GM12878 (cell line): ENCODE measurements at regions not wholly inside any gene's neighbourhood (a gene's known extent, or its start where the extent isn't known, plus 50 kb on each side); places are given as distances from the start of the nearest gene placed in this dataset.

ENCODE experiments used
- ATAC-seq: fragments of 200-7000 bp; cut with Tn5 transposase; 3 replicates; pipeline ENCODE4 v1.9.1; 2020; ENCODE audit warnings: mild to moderate bottlenecking, moderate library complexity
- BruUV-seq: library from RNA; stranded (reverse); fragments of 400-500 nt; replicated peaks from 2 replicates; lab custom pipeline; 2021; lab: Mats Ljungman, UMichigan
- CTCF ChIA-PET: fragments of 300-600 bp; sonication (Branson Sonifier 250); formaldehyde crosslinking; extraction: SDS; loops from one replicate; lab custom pipeline; 2021; ENCODE audit warnings: inconsistent platforms; lab: Yijun Ruan, JAX
- POLR2A ChIA-PET: fragments of 350-600 bp; formaldehyde crosslinking; extraction: SDS; loops from one replicate; lab custom pipeline; 2021; ENCODE audit warnings: inconsistent platforms; lab: Charles Lee
- RAD21 ChIA-PET: fragments of 300-600 bp; sonication (Branson Sonifier 250); formaldehyde crosslinking; loops from one replicate; lab custom pipeline; 2023; ENCODE audit warnings: antibody characterized with exemption; ENCODE audit not compliant: unreplicated experiment; lab: Charles Lee
- SMC1A ChIA-PET: fragments of 300-600 bp; sonication (Branson Sonifier 250); formaldehyde crosslinking; loops from one replicate; lab custom pipeline; 2023; ENCODE audit not compliant: unreplicated experiment, uncharacterized antibody; lab: Charles Lee
- DNase-seq: peaks from one replicate; pipeline ENCODE4 v3.0.0-alpha.2; 2011; ENCODE audit warnings: low read depth, low spot score
- FAIRE-seq: peaks from 3 replicates; lab custom pipeline; 2011; peaks lifted over from hg19 to GRCh38; lab: Jason Lieb, UNC
- H2AFZ ChIP-seq: 2 replicates; pipeline ENCODE4 v1.6.0; 2011; ENCODE audit warnings: low read depth, low read length, control low read depth; ENCODE audit not compliant: control insufficient read depth
- H3K27ac ChIP-seq: 2 replicates; pipeline ENCODE4 v1.5.1; 2011; ENCODE audit warnings: control low read depth; ENCODE audit not compliant: control insufficient read depth, insufficient read depth
- H3K27me3 ChIP-seq, 2 experiments: replicated peaks in 1 of 2; 2 replicates each; pipeline versions ENCODE4 v1.6.0 to v1.6.1; 2011; ENCODE audit warnings: low read length in 1 of 2; ENCODE audit not compliant: control insufficient read depth in 2 of 2, insufficient read depth in 2 of 2
- H3K36me3 ChIP-seq, 2 experiments: 2 replicates each; pipeline ENCODE4 v1.5.1; 2011; ENCODE audit warnings: low read length in 1 of 2; ENCODE audit not compliant: control insufficient read depth in 2 of 2, insufficient read depth in 2 of 2
- H3K4me1 ChIP-seq: 2 replicates; pipeline ENCODE4 v1.6.1; 2011; ENCODE audit warnings: mild to moderate bottlenecking, low read length, moderate library complexity, mixed read lengths; ENCODE audit not compliant: control insufficient read depth, insufficient read depth
- H3K4me2 ChIP-seq: 2 replicates; pipeline ENCODE4 v1.6.0; 2011; ENCODE audit warnings: control low read depth; ENCODE audit not compliant: control insufficient read depth, insufficient read depth
- H3K4me3 ChIP-seq: fragments of 200-600 bp; sonication (generic); 2 replicates; pipeline ENCODE4 v1.5.1; 2016
- H3K79me2 ChIP-seq: 2 replicates; pipeline ENCODE4 v1.6.0; 2011; ENCODE audit warnings: low read length; ENCODE audit not compliant: control insufficient read depth, insufficient read depth
- H3K9ac ChIP-seq: 2 replicates; pipeline ENCODE4 v1.8.0; 2011; ENCODE audit warnings: low read length, control low read depth, mixed read lengths; ENCODE audit not compliant: control insufficient read depth, insufficient read depth
- H3K9me3 ChIP-seq: replicated peaks from 3 replicates; pipeline ENCODE4 v1.5.1; 2011; ENCODE audit warnings: mild to moderate bottlenecking, low read length; ENCODE audit not compliant: control insufficient read depth, insufficient read depth
- H4K20me1 ChIP-seq: 2 replicates; pipeline ENCODE4 v1.6.0; 2011; ENCODE audit not compliant: control insufficient read depth, insufficient read depth
- ATF7 ChIP-seq: fragments of 450-650 bp; IDR thresholded peaks from 2 replicates; pipeline ENCODE4 v1.6.1; 2016; ENCODE audit warnings: low read depth, mild to moderate bottlenecking
- CREM ChIP-seq: IDR thresholded peaks from 2 replicates; pipeline ENCODE4 v1.6.1; 2014; ENCODE audit warnings: antibody characterized with exemption, low read depth
- EED ChIP-seq: sonication (generic); IDR thresholded peaks from 2 replicates; pipeline ENCODE4 v1.6.1; 2016; ENCODE audit warnings: antibody characterized with exemption, low read depth
- EZH2 ChIP-seq: IDR thresholded peaks from 2 replicates; pipeline ENCODE4 v1.6.1; 2012; ENCODE audit warnings: low read depth, mild to moderate bottlenecking, control low read depth, inconsistent platforms, low read length, borderline replicate concordance; ENCODE audit not compliant: control insufficient read depth
- IKZF1 ChIP-seq: fragments of 450-650 bp; conservative IDR thresholded peaks from 2 replicates; pipeline ENCODE4 v1.6.1; 2017; ENCODE audit warnings: antibody characterized with exemption, mild to moderate bottlenecking
- IRF4 ChIP-seq: IDR thresholded peaks from 2 replicates; pipeline ENCODE4 v1.6.1; 2011; ENCODE audit warnings: low read depth, low read length
- KDM1A ChIP-seq: fragments of 200-600 bp; sonication (generic); IDR thresholded peaks from 2 replicates; pipeline ENCODE4 v1.6.1; 2016; ENCODE audit warnings: borderline replicate concordance
- MTA2 ChIP-seq: fragments of 450-650 bp; IDR thresholded peaks from 2 replicates; pipeline ENCODE4 v1.6.1; 2016; ENCODE audit warnings: low read depth, mild to moderate bottlenecking, moderate library complexity
- NBN ChIP-seq: fragments of 450-650 bp; IDR thresholded peaks from 2 replicates; pipeline ENCODE4 v1.6.1; 2016
- NR2F1 ChIP-seq: fragments of 450-650 bp; conservative IDR thresholded peaks from 2 replicates; pipeline ENCODE4 v1.6.1; 2017; ENCODE audit warnings: mild to moderate bottlenecking
- NRF1 ChIP-seq: conservative IDR thresholded peaks from 2 replicates; pipeline ENCODE4 v1.6.1; 2011; ENCODE audit warnings: mild to moderate bottlenecking, low read depth, low read length, improper control_type of control experiment
- RAD51 ChIP-seq: fragments of 450-650 bp; IDR thresholded peaks from 2 replicates; pipeline ENCODE4 v1.6.1; 2016; ENCODE audit warnings: moderate library complexity, mild to moderate bottlenecking, inconsistent platforms
- STAT3 ChIP-seq: IDR thresholded peaks from 2 replicates; pipeline ENCODE4 v1.6.1; 2011; ENCODE audit warnings: low read depth, low read length, improper control_type of control experiment
- SUZ12 ChIP-seq: fragments of 200-600 bp; sonication (generic); IDR thresholded peaks from one replicate; pipeline ENCODE4 v1.6.1; 2018; ENCODE audit warnings: antibody characterized with exemption, mild to moderate bottlenecking; ENCODE audit not compliant: unreplicated experiment
- TBL1XR1 ChIP-seq: IDR thresholded peaks from 2 replicates; pipeline ENCODE4 v1.6.1; 2012; ENCODE audit warnings: low read depth, low read length, improper control_type of control experiment
- TCF7 ChIP-seq: IDR thresholded peaks from 2 replicates; pipeline ENCODE4 v1.6.1; 2014; ENCODE audit warnings: antibody characterized with exemption, borderline replicate concordance
- WRNIP1 ChIP-seq: IDR thresholded peaks from 2 replicates; pipeline ENCODE4 v1.6.1; 2011; ENCODE audit warnings: low read depth, low read length, improper control_type of control experiment, borderline replicate concordance
- ZNF217 ChIP-seq: fragments of 450-650 bp; IDR thresholded peaks from 2 replicates; pipeline ENCODE4 v1.6.1; 2017; ENCODE audit warnings: antibody characterized with exemption, mild to moderate bottlenecking
- WGBS: methylation state at CpG from one replicate; pipeline ENCODE4 v1.1.6; 2016; ENCODE audit warnings: low lambda C conversion rate; ENCODE audit not compliant: insufficient replicate concordance, insufficient coverage; ENCODE audit errors: missing lambda C conversion rate; 5-methylcytosine and 5-hydroxymethylcytosine counted together
- in situ Hi-C: fragments of 300-500 bp; cut with MboI; formaldehyde crosslinking; loops from 9 replicates; pipeline ENCODE4 v1.14.3; 2018; ENCODE audit warnings: mixed read lengths
- intact Hi-C: fragments of 100-400 bp; cut with micrococcal nuclease; formaldehyde crosslinking; loops from one replicate; pipeline ENCODE4 v1.14.2; 2022; ENCODE audit not compliant: unreplicated experiment
- TF ChIP-seq, protein P1 (sequence below): fragments of 450-650 bp; IDR thresholded peaks from 2 replicates; pipeline ENCODE4 v1.6.1; 2017; ENCODE audit warnings: mild to moderate bottlenecking, moderate library complexity
- TF ChIP-seq, protein P2 (sequence below): IDR thresholded peaks from 2 replicates; pipeline ENCODE4 v1.6.1; 2011; ENCODE audit warnings: low read depth, mild to moderate bottlenecking, low read length, moderate library complexity, borderline replicate concordance; ENCODE audit errors: extremely low read depth

DNA sequence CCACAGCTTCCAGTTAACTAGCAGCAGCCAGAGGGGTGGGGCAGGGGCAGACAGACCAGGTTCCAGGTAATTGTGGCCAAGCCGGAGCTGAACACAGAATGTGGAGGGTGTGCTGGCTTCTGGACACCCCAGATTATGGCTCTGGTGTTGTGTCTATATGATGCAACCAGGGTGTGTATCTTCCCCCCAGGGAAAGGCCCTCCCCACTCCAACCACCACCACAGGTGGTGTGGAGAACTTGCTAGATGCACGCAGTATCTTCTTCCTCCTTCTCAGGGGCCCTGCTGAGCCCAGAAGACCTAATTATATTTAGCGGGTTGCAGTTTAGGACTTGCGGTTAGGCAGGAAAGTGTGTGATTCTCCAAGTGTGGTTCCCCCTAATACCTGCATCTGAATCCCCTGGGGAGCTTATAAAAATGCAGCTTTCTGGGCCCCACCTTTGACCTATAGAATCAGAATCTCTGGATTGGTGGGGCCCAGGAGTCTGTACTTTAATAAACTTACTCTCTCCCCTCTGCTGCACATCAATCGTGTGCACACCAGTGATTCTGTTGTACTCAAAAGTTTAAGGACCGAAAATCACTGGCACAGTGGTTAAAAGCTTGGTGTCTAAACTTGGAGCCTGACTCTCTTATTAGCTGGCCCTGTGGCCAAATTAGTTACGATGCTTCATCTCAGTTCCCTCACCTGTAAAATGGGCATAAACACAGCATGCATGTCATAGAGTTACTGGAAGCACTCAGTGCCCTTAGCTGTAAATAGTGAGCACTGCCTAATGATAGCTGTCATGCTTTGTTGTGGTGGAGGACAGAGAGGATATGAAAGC is 379.1 kb upstream of the PROK2 start:
- SMC1A ChIA-PET = interaction anchor here (0.8 to 6.6 kb wide), 21 partner anchors 11 to 658 kb away, joined by 3 to 46 read pairs (median 4); no protein-coding TSS in a partner anchor
- WGBS = under 1% methylated on average over 7 of the region's 7 CpGs
- Histone ChIP-seq H3K9me3 (no peaks in the 10 kb centered on the region; the same call in 2 of the 3 replicates), H4K20me1 (no peaks in the 10 kb centered on the region), H3K27ac (peak overlapping the region; percentile 93), H3K9ac (peak overlapping the region; percentile 75), H3K4me3 (0 out of 2 replicates have a peak overlapping the region, but pooled peaks have one; percentile 32), H3K4me2 (peak overlapping the region; percentile 64), H3K4me1 (peaks cover 35% of the 10 kb centered on the region), H2AFZ (peak overlapping the region; percentile 42), H3K27me3 (no peaks in the 10 kb centered on the region), H3K79me2 (no peaks in the 10 kb centered on the region), H3K36me3 (no peaks in the 10 kb centered on the region)
- peak; percentile 96 for DNase-seq
- in situ Hi-C loops (loop anchor here (5.0 kb wide), 1 partner anchor 182 kb away; no protein-coding TSS in a partner anchor), intact Hi-C loops (loop anchor here (1.0 to 10.0 kb wide), 11 partner anchors 12 to 521 kb away; no protein-coding TSS in a partner anchor)
- CTCF ChIA-PET = interaction anchor here (0.6 to 3.1 kb wide), 10 partner anchors 9 to 289 kb away, joined by 3 to 12 read pairs (median 4); no protein-coding TSS in a partner anchor
- peak; percentile 91 for FAIRE-seq
- no TSS peak for BruUV-seq
- POLR2A ChIA-PET = interaction anchor here (0.6 to 2.2 kb wide), 9 partner anchors 9 to 180 kb away, joined by 3 to 19 read pairs (median 5); no protein-coding TSS in a partner anchor
- RAD21 ChIA-PET = interaction anchor here (0.8 to 2.9 kb wide), 26 partner anchors 8 to 658 kb away, joined by 3 to 53 read pairs (median 4); no protein-coding TSS in a partner anchor
- peak; percentile 90 for ATAC-seq
- TF ChIP-seq NR2F1 = peak; percentile 99
- peak; percentile 97 for TF ChIP-seq ZNF217
- TF ChIP-seq, protein P1, sequence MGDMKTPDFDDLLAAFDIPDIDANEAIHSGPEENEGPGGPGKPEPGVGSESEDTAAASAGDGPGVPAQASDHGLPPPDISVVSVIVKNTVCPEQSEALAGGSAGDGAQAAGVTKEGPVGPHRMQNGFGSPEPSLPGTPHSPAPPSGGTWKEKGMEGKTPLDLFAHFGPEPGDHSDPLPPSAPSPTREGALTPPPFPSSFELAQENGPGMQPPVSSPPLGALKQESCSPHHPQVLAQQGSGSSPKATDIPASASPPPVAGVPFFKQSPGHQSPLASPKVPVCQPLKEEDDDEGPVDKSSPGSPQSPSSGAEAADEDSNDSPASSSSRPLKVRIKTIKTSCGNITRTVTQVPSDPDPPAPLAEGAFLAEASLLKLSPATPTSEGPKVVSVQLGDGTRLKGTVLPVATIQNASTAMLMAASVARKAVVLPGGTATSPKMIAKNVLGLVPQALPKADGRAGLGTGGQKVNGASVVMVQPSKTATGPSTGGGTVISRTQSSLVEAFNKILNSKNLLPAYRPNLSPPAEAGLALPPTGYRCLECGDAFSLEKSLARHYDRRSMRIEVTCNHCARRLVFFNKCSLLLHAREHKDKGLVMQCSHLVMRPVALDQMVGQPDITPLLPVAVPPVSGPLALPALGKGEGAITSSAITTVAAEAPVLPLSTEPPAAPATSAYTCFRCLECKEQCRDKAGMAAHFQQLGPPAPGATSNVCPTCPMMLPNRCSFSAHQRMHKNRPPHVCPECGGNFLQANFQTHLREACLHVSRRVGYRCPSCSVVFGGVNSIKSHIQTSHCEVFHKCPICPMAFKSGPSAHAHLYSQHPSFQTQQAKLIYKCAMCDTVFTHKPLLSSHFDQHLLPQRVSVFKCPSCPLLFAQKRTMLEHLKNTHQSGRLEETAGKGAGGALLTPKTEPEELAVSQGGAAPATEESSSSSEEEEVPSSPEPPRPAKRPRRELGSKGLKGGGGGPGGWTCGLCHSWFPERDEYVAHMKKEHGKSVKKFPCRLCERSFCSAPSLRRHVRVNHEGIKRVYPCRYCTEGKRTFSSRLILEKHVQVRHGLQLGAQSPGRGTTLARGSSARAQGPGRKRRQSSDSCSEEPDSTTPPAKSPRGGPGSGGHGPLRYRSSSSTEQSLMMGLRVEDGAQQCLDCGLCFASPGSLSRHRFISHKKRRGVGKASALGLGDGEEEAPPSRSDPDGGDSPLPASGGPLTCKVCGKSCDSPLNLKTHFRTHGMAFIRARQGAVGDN = no peak
- peak; percentile 89 for TF ChIP-seq NBN
- TF ChIP-seq STAT3 = peak; percentile 75
- peak; percentile 96 for TF ChIP-seq IKZF1
- 0 out of 2 replicates have a peak, but pooled peaks have one; percentile 77 for TF ChIP-seq EZH2
- peak; percentile 99 for TF ChIP-seq TBL1XR1
- TF ChIP-seq, protein P2, sequence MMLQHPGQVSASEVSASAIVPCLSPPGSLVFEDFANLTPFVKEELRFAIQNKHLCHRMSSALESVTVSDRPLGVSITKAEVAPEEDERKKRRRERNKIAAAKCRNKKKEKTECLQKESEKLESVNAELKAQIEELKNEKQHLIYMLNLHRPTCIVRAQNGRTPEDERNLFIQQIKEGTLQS = peak; percentile 69; the same call in 1 of the 2 replicates
- no peak for TF ChIP-seq NRF1
- TF ChIP-seq MTA2 = peak; percentile 98
- peak; percentile 91 for TF ChIP-seq CREM
- TF ChIP-seq RAD51 = no peak; the same call in 1 of the 2 replicates
- peak; percentile 98 for TF ChIP-seq EED
- peak; percentile 47; the same call in 1 of the 2 replicates for TF ChIP-seq WRNIP1
- TF ChIP-seq SUZ12 = no peak
- TF ChIP-seq ATF7 = peak; percentile 64; the same call in 1 of the 2 replicates
- peak; percentile 60; the same call in 1 of the 2 replicates for TF ChIP-seq KDM1A
- TF ChIP-seq TCF7 = peak; percentile 96
- TF ChIP-seq IRF4 = peak; percentile 63; the same call in 1 of the 2 replicates
